Body of pancreas (tissue), 4 donors: ENCODE measurements at regions not wholly inside any gene's neighbourhood (a gene's known extent, or its start where the extent isn't known, plus 50 kb on each side); places are given as distances from the start of the nearest gene placed in this dataset.

Experiments used
- POLR2A ChIP-seq, 3 donors: fragments of 450-650 bp; IDR thresholded peaks; one replicate each; pipeline ENCODE4 v1.6.1; 2016; ENCODE audit warnings: antibody characterized with exemption in 3 of 3, mild to moderate bottlenecking in 2 of 3
- TF ChIP-seq, protein P1 (sequence below), 7 experiments: fragments of 450-650 bp in 4 of 7; fragments of 200-600 bp in 3 of 7; sonication (generic) in 3 of 7; IDR thresholded peaks; one replicate each; pipeline ENCODE4 v1.5.1; 2016 to 2019; ENCODE audit warnings: antibody characterized with exemption in 7 of 7

- TF ChIP-seq, protein P1, sequence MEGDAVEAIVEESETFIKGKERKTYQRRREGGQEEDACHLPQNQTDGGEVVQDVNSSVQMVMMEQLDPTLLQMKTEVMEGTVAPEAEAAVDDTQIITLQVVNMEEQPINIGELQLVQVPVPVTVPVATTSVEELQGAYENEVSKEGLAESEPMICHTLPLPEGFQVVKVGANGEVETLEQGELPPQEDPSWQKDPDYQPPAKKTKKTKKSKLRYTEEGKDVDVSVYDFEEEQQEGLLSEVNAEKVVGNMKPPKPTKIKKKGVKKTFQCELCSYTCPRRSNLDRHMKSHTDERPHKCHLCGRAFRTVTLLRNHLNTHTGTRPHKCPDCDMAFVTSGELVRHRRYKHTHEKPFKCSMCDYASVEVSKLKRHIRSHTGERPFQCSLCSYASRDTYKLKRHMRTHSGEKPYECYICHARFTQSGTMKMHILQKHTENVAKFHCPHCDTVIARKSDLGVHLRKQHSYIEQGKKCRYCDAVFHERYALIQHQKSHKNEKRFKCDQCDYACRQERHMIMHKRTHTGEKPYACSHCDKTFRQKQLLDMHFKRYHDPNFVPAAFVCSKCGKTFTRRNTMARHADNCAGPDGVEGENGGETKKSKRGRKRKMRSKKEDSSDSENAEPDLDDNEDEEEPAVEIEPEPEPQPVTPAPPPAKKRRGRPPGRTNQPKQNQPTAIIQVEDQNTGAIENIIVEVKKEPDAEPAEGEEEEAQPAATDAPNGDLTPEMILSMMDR (IDR thresholded peaks at IDR 0.05) = no peak
- TF ChIP-seq POLR2A (IDR thresholded peaks at IDR 0.05) = no peak
Measured at GRCh38 chr1:3984586-3984985, 84.5 kb upstream of the C1orf174 start.
